SK-N-DZ (cell line): ENCODE measurements at regions not wholly inside any gene's neighbourhood (a gene's known extent, or its start where the extent isn't known, plus 50 kb on each side); places are given as distances from the start of the nearest gene placed in this dataset.

Source experiments
- DNase-seq: peaks from one replicate; pipeline ENCODE4 v3.0.0-alpha.2; 2015; ENCODE audit warnings: low spot score

GRCh38 chr2:33903701-33904100 lies 304.6 kb upstream of the FAM98A start:
- no peak for DNase-seq

- DNase-seq = no peak
Observed at GRCh38 chr2:33903215-33903614, 304.1 kb upstream of the FAM98A start.

- DNase-seq = no peak
Observed at GRCh38 chr2:33900610-33901009, 301.5 kb upstream of the FAM98A start.

- DNase-seq = no peak
Observed at GRCh38 chr2:33897741-33898140, 298.6 kb upstream of the FAM98A start.

GRCh38 chr2:33893824-33894223 lies 294.7 kb upstream of the FAM98A start:
- no peak for DNase-seq

- no peak for DNase-seq
Observed at GRCh38 chr2:33891616-33892015, 292.5 kb upstream of the FAM98A start.

- no peak for DNase-seq
Observed at GRCh38 chr2:33890686-33891085, 291.6 kb upstream of the FAM98A start.

GRCh38 chr2:33877348-33878016 lies 278.4 kb upstream of the FAM98A start:
- no peak for DNase-seq

GRCh38 chr2:33873076-33873605 lies 274.0 kb upstream of the FAM98A start:
- no peak for DNase-seq

GRCh38 chr2:33859811-33860461 lies 260.8 kb upstream of the FAM98A start:
- DNase-seq = no peak

GRCh38 chr2:33859176-33859575 lies 260.1 kb upstream of the FAM98A start:
- DNase-seq = no peak

GRCh38 chr2:33848486-33848885 lies 249.4 kb upstream of the FAM98A start:
- DNase-seq = no peak

GRCh38 chr2:33839791-33840190 lies 240.7 kb upstream of the FAM98A start:
- DNase-seq = no peak

- DNase-seq = no peak
Observed at GRCh38 chr2:33836628-33837027, 237.5 kb upstream of the FAM98A start.

- no peak for DNase-seq
Observed at GRCh38 chr2:33835911-33836310, 236.8 kb upstream of the FAM98A start.

GRCh38 chr2:33822964-33823363 lies 223.9 kb upstream of the FAM98A start:
- no peak for DNase-seq

- DNase-seq = no peak
Observed at GRCh38 chr2:33812707-33813106, 213.6 kb upstream of the FAM98A start.

- DNase-seq = no peak
Observed at GRCh38 chr2:33810046-33810835, 211.1 kb upstream of the FAM98A start.

GRCh38 chr2:33806041-33806440 lies 206.9 kb upstream of the FAM98A start:
- DNase-seq = no peak

GRCh38 chr2:33804155-33804554 lies 205.1 kb upstream of the FAM98A start:
- DNase-seq = no peak

GRCh38 chr2:33796511-33796910 lies 197.4 kb upstream of the FAM98A start:
- DNase-seq = no peak

GRCh38 chr2:33791625-33792024 lies 192.5 kb upstream of the FAM98A start:
- no peak for DNase-seq
